MM.1S (cell line): ENCODE measurements at regions not wholly inside any gene's neighbourhood (a gene's known extent, or its start where the extent isn't known, plus 50 kb on each side); places are given as distances from the start of the nearest gene placed in this dataset.

Experiments used
- EZH2 ChIP-seq: fragments of 300-600 bp; sonication (generic); optimal IDR thresholded peaks from 2 replicates; pipeline ENCODE3; 2017; ENCODE audit warnings: low read depth, mild to moderate bottlenecking, antibody characterized with exemption, low read length, mixed read lengths
- EZH2phosphoT487 ChIP-seq: fragments of 300-600 bp; sonication (generic); IDR thresholded peaks from 2 replicates; pipeline ENCODE4 v1.6.1; 2018; ENCODE audit warnings: antibody characterized with exemption, low read length
- TF ChIP-seq, protein P1 (sequence below): fragments of 300-600 bp; sonication (generic); IDR thresholded peaks from 2 replicates; pipeline ENCODE4 v1.5.1; 2016; ENCODE audit warnings: antibody characterized with exemption, low read length, mixed read lengths

GRCh38 chr10:112025228-112025627 lies 158.3 kb downstream of the GPAM start:
- TF ChIP-seq, protein P1, sequence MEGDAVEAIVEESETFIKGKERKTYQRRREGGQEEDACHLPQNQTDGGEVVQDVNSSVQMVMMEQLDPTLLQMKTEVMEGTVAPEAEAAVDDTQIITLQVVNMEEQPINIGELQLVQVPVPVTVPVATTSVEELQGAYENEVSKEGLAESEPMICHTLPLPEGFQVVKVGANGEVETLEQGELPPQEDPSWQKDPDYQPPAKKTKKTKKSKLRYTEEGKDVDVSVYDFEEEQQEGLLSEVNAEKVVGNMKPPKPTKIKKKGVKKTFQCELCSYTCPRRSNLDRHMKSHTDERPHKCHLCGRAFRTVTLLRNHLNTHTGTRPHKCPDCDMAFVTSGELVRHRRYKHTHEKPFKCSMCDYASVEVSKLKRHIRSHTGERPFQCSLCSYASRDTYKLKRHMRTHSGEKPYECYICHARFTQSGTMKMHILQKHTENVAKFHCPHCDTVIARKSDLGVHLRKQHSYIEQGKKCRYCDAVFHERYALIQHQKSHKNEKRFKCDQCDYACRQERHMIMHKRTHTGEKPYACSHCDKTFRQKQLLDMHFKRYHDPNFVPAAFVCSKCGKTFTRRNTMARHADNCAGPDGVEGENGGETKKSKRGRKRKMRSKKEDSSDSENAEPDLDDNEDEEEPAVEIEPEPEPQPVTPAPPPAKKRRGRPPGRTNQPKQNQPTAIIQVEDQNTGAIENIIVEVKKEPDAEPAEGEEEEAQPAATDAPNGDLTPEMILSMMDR: no peak
- no peak for TF ChIP-seq EZH2
- TF ChIP-seq EZH2phosphoT487: no peak
